SK-N-SH treated with all-trans-retinoic acid at 6 μM for 48 hours (cell line): ENCODE measurements at regions not wholly inside any gene's neighbourhood (a gene's known extent, or its start where the extent isn't known, plus 50 kb on each side); places are given as distances from the start of the nearest gene placed in this dataset.

Experiments used
- ATAC-seq: fragments of 200-7000 bp; cut with Tn5 transposase; 3 replicates; pipeline ENCODE4 v1.9.1; 2020; ENCODE audit warnings: mild to moderate bottlenecking, moderate library complexity
- ARNTL ChIP-seq: fragments of 450-650 bp; formaldehyde crosslinking; IDR thresholded peaks from 2 replicates; pipeline ENCODE4 v1.5.0; 2020; ENCODE audit warnings: low read depth, mild to moderate bottlenecking, moderate library complexity, borderline replicate concordance
- BACH2 ChIP-seq: fragments of 250-450 bp; sonication (Bioruptor Pico); IDR thresholded peaks from 2 replicates; pipeline ENCODE4 v1.9.0; 2021; ENCODE audit warnings: mild to moderate bottlenecking, borderline replicate concordance
- CREB5 ChIP-seq: fragments of 250-450 bp; sonication (Bioruptor Pico); IDR thresholded peaks from 2 replicates; pipeline ENCODE4 v1.5.1; 2020; ENCODE audit warnings: low read depth, mild to moderate bottlenecking, moderate library complexity
- CSDC2 ChIP-seq: fragments of 250-450 bp; sonication (Bioruptor Pico); IDR thresholded peaks from 2 replicates; pipeline ENCODE4 v1.5.0; 2020; ENCODE audit warnings: mild to moderate bottlenecking, moderate library complexity
- ESRRG ChIP-seq: fragments of 250-450 bp; sonication (Bioruptor Pico); IDR thresholded peaks from 2 replicates; pipeline ENCODE4 v1.6.1; 2021; ENCODE audit warnings: mild to moderate bottlenecking
- GLIS3 ChIP-seq: fragments of 250-450 bp; sonication (Bioruptor Pico); IDR thresholded peaks from 2 replicates; pipeline ENCODE4 v1.5.0; 2020; ENCODE audit warnings: mild to moderate bottlenecking, moderate library complexity
- ISL1 ChIP-seq: fragments of 250-450 bp; sonication (Bioruptor Pico); IDR thresholded peaks from 2 replicates; pipeline ENCODE4 v2.1.2; 2022; ENCODE audit warnings: mild to moderate bottlenecking, moderate library complexity
- OSR1 ChIP-seq: fragments of 250-450 bp; sonication (Bioruptor Pico); IDR thresholded peaks from 2 replicates; pipeline ENCODE4 v1.8.0; 2022; ENCODE audit warnings: moderate library complexity, mild to moderate bottlenecking, inconsistent platforms
- PPARA ChIP-seq: fragments of 250-450 bp; sonication (Bioruptor Pico); IDR thresholded peaks from 2 replicates; pipeline ENCODE4 v1.5.0; 2020; ENCODE audit warnings: mild to moderate bottlenecking, borderline replicate concordance
- RARB ChIP-seq: fragments of 250-450 bp; sonication (Bioruptor Pico); IDR thresholded peaks from 2 replicates; pipeline ENCODE4 v1.8.0; 2021; ENCODE audit warnings: mild to moderate bottlenecking, moderate library complexity
- SNAI2 ChIP-seq: fragments of 250-450 bp; sonication (Bioruptor Pico); IDR thresholded peaks from 2 replicates; pipeline ENCODE4 v1.5.0; 2020; ENCODE audit warnings: mild to moderate bottlenecking, moderate library complexity
- TCF4 ChIP-seq: fragments of 250-450 bp; sonication (Bioruptor Pico); IDR thresholded peaks from 2 replicates; pipeline ENCODE4 v1.8.0; 2021; ENCODE audit warnings: mild to moderate bottlenecking, moderate library complexity, borderline replicate concordance
- TOX ChIP-seq: fragments of 250-450 bp; sonication (Bioruptor Pico); IDR thresholded peaks from 2 replicates; pipeline ENCODE4 v1.8.0; 2021; ENCODE audit warnings: mild to moderate bottlenecking, moderate library complexity, borderline replicate concordance
- ZC3H10 ChIP-seq: fragments of 250-450 bp; sonication (Bioruptor Pico); IDR thresholded peaks from 2 replicates; pipeline ENCODE4 v1.5.1; 2021; ENCODE audit warnings: mild to moderate bottlenecking, moderate library complexity
- ZFP3 ChIP-seq: fragments of 250-450 bp; sonication (Bioruptor Pico); IDR thresholded peaks from 2 replicates; pipeline ENCODE4 v1.5.0; 2020; ENCODE audit warnings: mild to moderate bottlenecking, moderate library complexity
- ZFP30 ChIP-seq: fragments of 450-650 bp; formaldehyde crosslinking; IDR thresholded peaks from 2 replicates; pipeline ENCODE4 v1.5.0; 2022; ENCODE audit warnings: mild to moderate bottlenecking, moderate library complexity
- ZNF565 ChIP-seq: fragments of 450-650 bp; formaldehyde crosslinking; conservative IDR thresholded peaks from 2 replicates; pipeline ENCODE4 v1.5.0; 2020; ENCODE audit warnings: low read depth, mild to moderate bottlenecking, moderate library complexity
- ZNF70 ChIP-seq: fragments of 450-650 bp; formaldehyde crosslinking; IDR thresholded peaks from 2 replicates; pipeline ENCODE4 v1.5.0; 2020; ENCODE audit warnings: mild to moderate bottlenecking, moderate library complexity
- ZNF8 ChIP-seq: fragments of 450-650 bp; formaldehyde crosslinking; IDR thresholded peaks from 2 replicates; pipeline ENCODE4 v1.5.0; 2020; ENCODE audit warnings: mild to moderate bottlenecking, moderate library complexity
- TF ChIP-seq, protein P1 (sequence below): fragments of 250-450 bp; sonication (Bioruptor Pico); IDR thresholded peaks from 2 replicates; pipeline ENCODE4 v1.5.0; 2020; ENCODE audit warnings: mild to moderate bottlenecking, moderate library complexity
- TF ChIP-seq, protein P2 (sequence below): fragments of 250-450 bp; sonication (Bioruptor Pico); IDR thresholded peaks from 2 replicates; pipeline ENCODE4 v1.8.0; 2020; ENCODE audit warnings: mild to moderate bottlenecking, moderate library complexity, borderline replicate concordance
- TF ChIP-seq, protein P3 (sequence below): fragments of 250-450 bp; sonication (Bioruptor Pico); IDR thresholded peaks from 2 replicates; pipeline ENCODE4 v1.5.1; 2021; ENCODE audit warnings: mild to moderate bottlenecking, moderate library complexity
- TF ChIP-seq, protein P4 (sequence below): fragments of 250-450 bp; sonication (Bioruptor Pico); IDR thresholded peaks from 2 replicates; pipeline ENCODE4 v1.8.0; 2021; ENCODE audit warnings: low read depth, mild to moderate bottlenecking, moderate library complexity, borderline replicate concordance

GRCh38 chr20:22914291-22914690 lies 120.8 kb upstream of the SSTR4 start:
- TF ChIP-seq OSR1 (CRISPR knock-in tag): no peak
- no peak for TF ChIP-seq GLIS3 (CRISPR knock-in tag)
- TF ChIP-seq ZNF8: no peak
- no peak for TF ChIP-seq BACH2 (CRISPR knock-in tag)
- no peak for TF ChIP-seq ESRRG (CRISPR knock-in tag)
- no peak for TF ChIP-seq ARNTL (CRISPR knock-in tag)
- no peak for TF ChIP-seq CREB5 (CRISPR knock-in tag)
- TF ChIP-seq ZC3H10: no peak
- TF ChIP-seq TOX (CRISPR knock-in tag): no peak
- TF ChIP-seq ZNF565: no peak
- TF ChIP-seq, protein P1, sequence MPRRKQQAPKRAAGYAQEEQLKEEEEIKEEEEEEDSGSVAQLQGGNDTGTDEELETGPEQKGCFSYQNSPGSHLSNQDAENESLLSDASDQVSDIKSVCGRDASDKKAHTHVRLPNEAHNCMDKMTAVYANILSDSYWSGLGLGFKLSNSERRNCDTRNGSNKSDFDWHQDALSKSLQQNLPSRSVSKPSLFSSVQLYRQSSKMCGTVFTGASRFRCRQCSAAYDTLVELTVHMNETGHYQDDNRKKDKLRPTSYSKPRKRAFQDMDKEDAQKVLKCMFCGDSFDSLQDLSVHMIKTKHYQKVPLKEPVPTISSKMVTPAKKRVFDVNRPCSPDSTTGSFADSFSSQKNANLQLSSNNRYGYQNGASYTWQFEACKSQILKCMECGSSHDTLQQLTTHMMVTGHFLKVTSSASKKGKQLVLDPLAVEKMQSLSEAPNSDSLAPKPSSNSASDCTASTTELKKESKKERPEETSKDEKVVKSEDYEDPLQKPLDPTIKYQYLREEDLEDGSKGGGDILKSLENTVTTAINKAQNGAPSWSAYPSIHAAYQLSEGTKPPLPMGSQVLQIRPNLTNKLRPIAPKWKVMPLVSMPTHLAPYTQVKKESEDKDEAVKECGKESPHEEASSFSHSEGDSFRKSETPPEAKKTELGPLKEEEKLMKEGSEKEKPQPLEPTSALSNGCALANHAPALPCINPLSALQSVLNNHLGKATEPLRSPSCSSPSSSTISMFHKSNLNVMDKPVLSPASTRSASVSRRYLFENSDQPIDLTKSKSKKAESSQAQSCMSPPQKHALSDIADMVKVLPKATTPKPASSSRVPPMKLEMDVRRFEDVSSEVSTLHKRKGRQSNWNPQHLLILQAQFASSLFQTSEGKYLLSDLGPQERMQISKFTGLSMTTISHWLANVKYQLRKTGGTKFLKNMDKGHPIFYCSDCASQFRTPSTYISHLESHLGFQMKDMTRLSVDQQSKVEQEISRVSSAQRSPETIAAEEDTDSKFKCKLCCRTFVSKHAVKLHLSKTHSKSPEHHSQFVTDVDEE (CRISPR knock-in tag): no peak
- no peak for TF ChIP-seq ZFP30 (CRISPR knock-in tag)
- TF ChIP-seq, protein P2, sequence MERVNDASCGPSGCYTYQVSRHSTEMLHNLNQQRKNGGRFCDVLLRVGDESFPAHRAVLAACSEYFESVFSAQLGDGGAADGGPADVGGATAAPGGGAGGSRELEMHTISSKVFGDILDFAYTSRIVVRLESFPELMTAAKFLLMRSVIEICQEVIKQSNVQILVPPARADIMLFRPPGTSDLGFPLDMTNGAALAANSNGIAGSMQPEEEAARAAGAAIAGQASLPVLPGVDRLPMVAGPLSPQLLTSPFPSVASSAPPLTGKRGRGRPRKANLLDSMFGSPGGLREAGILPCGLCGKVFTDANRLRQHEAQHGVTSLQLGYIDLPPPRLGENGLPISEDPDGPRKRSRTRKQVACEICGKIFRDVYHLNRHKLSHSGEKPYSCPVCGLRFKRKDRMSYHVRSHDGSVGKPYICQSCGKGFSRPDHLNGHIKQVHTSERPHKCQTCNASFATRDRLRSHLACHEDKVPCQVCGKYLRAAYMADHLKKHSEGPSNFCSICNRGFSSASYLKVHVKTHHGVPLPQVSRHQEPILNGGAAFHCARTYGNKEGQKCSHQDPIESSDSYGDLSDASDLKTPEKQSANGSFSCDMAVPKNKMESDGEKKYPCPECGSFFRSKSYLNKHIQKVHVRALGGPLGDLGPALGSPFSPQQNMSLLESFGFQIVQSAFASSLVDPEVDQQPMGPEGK (CRISPR knock-in tag): no peak
- no peak for TF ChIP-seq CSDC2 (CRISPR knock-in tag)
- TF ChIP-seq PPARA: no peak
- no peak for TF ChIP-seq ZFP3
- TF ChIP-seq, protein P3, sequence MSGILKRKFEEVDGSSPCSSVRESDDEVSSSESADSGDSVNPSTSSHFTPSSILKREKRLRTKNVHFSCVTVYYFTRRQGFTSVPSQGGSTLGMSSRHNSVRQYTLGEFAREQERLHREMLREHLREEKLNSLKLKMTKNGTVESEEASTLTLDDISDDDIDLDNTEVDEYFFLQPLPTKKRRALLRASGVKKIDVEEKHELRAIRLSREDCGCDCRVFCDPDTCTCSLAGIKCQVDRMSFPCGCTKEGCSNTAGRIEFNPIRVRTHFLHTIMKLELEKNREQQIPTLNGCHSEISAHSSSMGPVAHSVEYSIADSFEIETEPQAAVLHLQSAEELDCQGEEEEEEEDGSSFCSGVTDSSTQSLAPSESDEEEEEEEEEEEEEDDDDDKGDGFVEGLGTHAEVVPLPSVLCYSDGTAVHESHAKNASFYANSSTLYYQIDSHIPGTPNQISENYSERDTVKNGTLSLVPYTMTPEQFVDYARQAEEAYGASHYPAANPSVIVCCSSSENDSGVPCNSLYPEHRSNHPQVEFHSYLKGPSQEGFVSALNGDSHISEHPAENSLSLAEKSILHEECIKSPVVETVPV (CRISPR knock-in tag): no peak
- TF ChIP-seq, protein P4, sequence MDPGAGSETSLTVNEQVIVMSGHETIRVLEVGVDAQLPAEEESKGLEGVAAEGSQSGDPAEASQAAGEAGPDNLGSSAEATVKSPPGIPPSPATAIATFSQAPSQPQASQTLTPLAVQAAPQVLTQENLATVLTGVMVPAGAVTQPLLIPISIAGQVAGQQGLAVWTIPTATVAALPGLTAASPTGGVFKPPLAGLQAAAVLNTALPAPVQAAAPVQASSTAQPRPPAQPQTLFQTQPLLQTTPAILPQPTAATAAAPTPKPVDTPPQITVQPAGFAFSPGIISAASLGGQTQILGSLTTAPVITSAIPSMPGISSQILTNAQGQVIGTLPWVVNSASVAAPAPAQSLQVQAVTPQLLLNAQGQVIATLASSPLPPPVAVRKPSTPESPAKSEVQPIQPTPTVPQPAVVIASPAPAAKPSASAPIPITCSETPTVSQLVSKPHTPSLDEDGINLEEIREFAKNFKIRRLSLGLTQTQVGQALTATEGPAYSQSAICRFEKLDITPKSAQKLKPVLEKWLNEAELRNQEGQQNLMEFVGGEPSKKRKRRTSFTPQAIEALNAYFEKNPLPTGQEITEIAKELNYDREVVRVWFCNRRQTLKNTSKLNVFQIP (CRISPR knock-in tag): no peak
- no peak for TF ChIP-seq SNAI2
- TF ChIP-seq RARB (CRISPR knock-in tag): no peak
- no peak for ATAC-seq

DNA sequence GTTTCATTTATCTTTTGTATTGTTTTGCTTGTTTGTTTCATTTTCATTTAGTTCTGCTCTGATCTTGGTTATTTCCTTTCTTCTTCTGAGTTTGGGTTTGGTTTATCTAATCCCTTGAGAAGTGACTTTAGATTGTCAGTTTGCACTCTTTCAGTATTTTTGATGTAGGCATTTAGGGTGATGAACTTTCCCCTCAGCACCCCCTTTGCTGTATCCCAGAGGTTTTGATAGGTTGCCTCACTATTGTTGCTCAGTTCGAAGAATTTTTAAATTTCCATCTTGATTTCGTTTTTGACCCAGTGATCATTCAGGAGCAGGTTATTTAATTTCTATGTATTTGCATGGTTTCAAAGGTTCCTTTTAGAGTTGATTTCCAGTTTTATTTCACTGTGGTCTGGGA lies 119.6 kb upstream of the SSTR4 start:
- ATAC-seq: no peak
- TF ChIP-seq CSDC2 (CRISPR knock-in tag): no peak
- no peak for TF ChIP-seq PPARA
- TF ChIP-seq SNAI2: no peak
- TF ChIP-seq ZNF8: no peak

DNA sequence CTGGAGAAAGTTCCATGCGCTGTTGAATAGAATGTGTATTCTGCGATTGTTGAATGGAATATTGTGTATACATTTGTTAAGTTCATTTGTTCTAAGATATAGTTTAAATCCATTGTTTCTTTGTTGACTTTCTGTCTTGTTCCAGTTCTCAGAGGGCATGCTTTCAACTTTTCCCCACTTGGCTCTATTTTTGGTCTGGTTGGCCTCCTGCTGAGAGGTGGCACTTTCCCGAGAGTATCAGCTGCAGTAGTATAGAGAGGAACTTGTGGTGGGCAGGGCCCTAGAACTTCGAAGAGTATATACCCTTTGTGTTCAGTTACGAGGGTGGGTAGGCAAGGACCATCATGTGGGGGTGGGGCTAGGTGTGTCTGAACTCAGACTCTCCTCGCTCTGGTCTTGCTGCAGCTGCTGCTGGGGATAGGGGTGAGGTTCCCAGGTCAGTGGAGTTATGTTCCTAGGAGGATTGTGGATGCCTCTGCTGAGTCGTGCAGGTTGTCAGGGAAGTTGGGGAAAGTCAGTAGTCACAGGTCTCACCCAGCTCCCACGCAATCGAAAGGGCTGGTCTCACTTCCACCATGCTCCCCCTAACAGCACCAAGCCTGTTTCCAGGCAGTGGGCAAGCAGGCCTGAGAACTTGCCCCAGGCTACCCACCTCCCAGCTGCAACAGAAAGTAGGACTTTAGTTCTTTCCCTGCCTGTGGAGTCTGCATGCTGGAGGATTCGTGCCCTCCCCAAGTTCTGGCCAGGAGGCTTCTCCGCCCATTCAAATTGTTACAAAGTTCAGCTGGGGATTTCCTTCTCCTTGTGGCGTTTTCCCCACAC lies 118.9 kb upstream of the SSTR4 start:
- ATAC-seq: no peak
- TF ChIP-seq, protein P3 (CRISPR knock-in tag): no peak
- TF ChIP-seq ZNF70 (CRISPR knock-in tag) (no peak), OSR1 (CRISPR knock-in tag) (no peak), CSDC2 (CRISPR knock-in tag) (no peak), ISL1 (CRISPR knock-in tag) (no peak), RARB (CRISPR knock-in tag) (no peak), ZNF565 (no peak), TCF4 (CRISPR knock-in tag) (no peak), PPARA (no peak)
- TF ChIP-seq, protein P2 (CRISPR knock-in tag): no peak
- TF ChIP-seq, protein P4 (CRISPR knock-in tag): no peak
